Vagina (tissue), 2 donors: ENCODE measurements at regions not wholly inside any gene's neighbourhood (a gene's known extent, or its start where the extent isn't known, plus 50 kb on each side); places are given as distances from the start of the nearest gene placed in this dataset.

Experiments used
- DNase-seq, 2 donors: peaks; one replicate each; pipeline ENCODE4 v3.0.0-alpha.2; 2017; ENCODE audit errors: extremely low spot score in 2 of 2
- H3K27ac ChIP-seq: fragments of 200-600 bp; sonication (generic); one replicate; pipeline ENCODE4 v1.5.1; 2019
- H3K27me3 ChIP-seq: fragments of 200-600 bp; sonication (generic); one replicate; pipeline ENCODE4 v1.5.1; 2019
- H3K36me3 ChIP-seq, 2 donors: fragments of 200-600 bp; sonication (generic); one replicate each; pipeline ENCODE4 v1.5.1; 2017 to 2019
- H3K4me1 ChIP-seq: fragments of 200-600 bp; sonication (generic); one replicate; pipeline ENCODE4 v1.5.1; 2019
- H3K4me3 ChIP-seq, 2 donors: fragments of 200-600 bp; sonication (generic); 1 replicate in 1 of 2; 2 replicates in 1 of 2; pipeline ENCODE4 v1.5.1; 2016 to 2019
- H3K9me3 ChIP-seq: fragments of 200-600 bp; sonication (generic); one replicate; pipeline ENCODE4 v1.5.1; 2019
- CTCF ChIP-seq, 3 experiments: fragments of 450-650 bp in 2 of 3; fragments of 200-600 bp in 1 of 3; sonication (generic) in 1 of 3; IDR thresholded peaks; one replicate each; pipeline ENCODE4 v1.5.1; 2017 to 2019; ENCODE audit warnings: antibody characterized with exemption in 3 of 3, mild to moderate bottlenecking in 2 of 3, moderate library complexity in 2 of 3
- POLR2A ChIP-seq, 2 donors: fragments of 450-650 bp; IDR thresholded peaks; one replicate each; pipeline ENCODE4 v1.6.1; 2017; ENCODE audit warnings: antibody characterized with exemption in 2 of 2, mild to moderate bottlenecking in 2 of 2, moderate library complexity in 2 of 2
- POLR2AphosphoS5 ChIP-seq, 2 donors: sonication (generic); formaldehyde crosslinking; IDR thresholded peaks; one replicate each; pipeline ENCODE4 v1.9.0; 2017; ENCODE audit warnings: antibody characterized with exemption in 2 of 2, mild to moderate bottlenecking in 2 of 2, low read depth in 1 of 2; ENCODE audit not compliant: insufficient read depth in 1 of 2
- intact Hi-C: fragments of 100-400 bp; cut with DNase I; formaldehyde crosslinking; loops from one replicate; pipeline ENCODE4 v1.15.1; 2023

DNA sequence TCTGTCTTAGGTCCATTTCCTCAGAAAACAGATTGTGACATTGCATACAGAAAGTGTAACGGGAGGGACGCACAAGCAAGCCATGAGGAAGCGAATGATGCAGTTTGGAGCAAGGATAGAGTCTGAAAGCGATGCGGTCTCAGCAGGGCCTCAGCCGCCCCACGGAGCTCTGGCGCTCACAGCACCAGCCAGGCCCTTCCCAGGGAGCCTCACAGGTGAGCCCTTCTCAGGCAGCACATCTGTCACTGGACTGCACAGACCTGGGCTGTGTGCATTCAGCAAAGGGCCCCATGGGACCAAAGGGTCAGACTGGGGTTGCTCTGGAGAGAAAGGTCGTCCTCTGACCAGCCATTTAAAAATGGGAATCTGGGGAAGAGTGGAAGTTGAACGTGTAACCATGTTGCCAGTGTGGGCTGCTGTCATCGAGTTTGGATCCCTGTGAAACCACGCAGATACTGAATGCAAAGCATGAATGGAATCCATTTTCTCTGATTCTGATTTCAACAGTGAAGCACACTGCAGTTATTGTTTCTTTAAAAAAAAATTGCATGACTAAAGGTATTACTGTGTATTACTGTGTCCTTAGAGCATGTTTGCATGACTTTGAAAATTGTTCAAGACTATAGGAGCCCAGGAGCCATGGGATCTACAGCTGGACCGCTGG lies 350.0 kb upstream of the AKR1E2 start:
- no peak for DNase-seq
- no peaks in the 10 kb centered on the region for H3K4me1 ChIP-seq
- intact Hi-C loops = no loop called here
- H3K4me3 ChIP-seq = no peak overlapping the region
- H3K27ac ChIP-seq = no peak overlapping the region
- no peaks in the 10 kb centered on the region for H3K27me3 ChIP-seq
- TF ChIP-seq POLR2A (IDR thresholded peaks at IDR 0.05) (no peak), CTCF (IDR thresholded peaks at IDR 0.05) (no peak), POLR2AphosphoS5 (IDR thresholded peaks at IDR 0.05; ENCODE audit: insufficient read depth in 1 of 2, low read depth in 1 of 2) (no peak)
- H3K9me3 ChIP-seq = no peaks in the 10 kb centered on the region
- H3K36me3 ChIP-seq = no peaks in the 10 kb centered on the region

DNA sequence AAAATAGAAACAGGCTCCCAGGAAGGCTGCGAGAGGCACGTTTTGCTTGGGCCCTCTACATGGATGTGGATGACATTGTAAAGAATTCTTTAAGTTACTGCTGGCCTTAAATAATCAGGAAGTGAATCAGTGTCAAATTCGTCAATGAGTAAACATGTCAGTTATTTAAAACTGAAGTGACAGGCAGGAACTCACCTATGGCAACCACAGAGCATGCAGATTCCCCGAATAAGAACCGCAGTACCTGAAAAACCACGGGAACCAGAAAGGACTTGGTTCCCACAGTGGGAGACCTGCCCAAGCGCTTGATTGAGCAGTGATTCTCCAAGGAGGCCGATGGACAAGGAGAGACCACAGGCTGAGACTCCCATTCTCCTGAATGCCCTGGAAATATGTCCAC lies 351.2 kb upstream of the AKR1E2 start:
- H3K27ac ChIP-seq = no peak overlapping the region
- intact Hi-C loops = no loop called here
- H3K4me1 ChIP-seq = no peaks in the 10 kb centered on the region
- DNase-seq = no peak
- no peaks in the 10 kb centered on the region for H3K27me3 ChIP-seq
- H3K9me3 ChIP-seq = no peaks in the 10 kb centered on the region
- H3K36me3 ChIP-seq = no peaks in the 10 kb centered on the region
- no peak overlapping the region for H3K4me3 ChIP-seq
- TF ChIP-seq POLR2A (IDR thresholded peaks at IDR 0.05) (no peak), POLR2AphosphoS5 (IDR thresholded peaks at IDR 0.05; ENCODE audit: insufficient read depth in 1 of 2, low read depth in 1 of 2) (no peak), CTCF (IDR thresholded peaks at IDR 0.05) (no peak)

DNA sequence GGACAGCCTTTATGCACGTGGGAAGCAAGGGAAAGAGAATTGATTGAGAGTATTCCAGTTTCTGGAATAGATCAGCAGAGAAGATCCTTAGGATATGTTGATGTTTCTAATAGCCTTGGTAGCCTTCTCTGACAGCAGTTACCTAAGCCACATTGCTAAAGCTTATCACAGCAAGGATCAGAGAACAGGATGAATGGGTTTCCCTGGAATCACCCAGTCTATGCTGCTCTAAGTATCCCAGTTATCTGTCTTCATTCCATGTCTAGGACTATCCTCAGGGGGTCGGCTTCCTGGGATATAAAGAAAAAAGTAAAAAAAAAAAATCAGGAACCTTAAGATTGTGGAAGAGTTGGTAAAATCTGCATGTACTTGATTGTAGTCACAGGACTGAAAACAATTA lies 352.0 kb upstream of the AKR1E2 start:
- no peaks in the 10 kb centered on the region for H3K36me3 ChIP-seq
- DNase-seq = no peak
- no peaks in the 10 kb centered on the region for H3K27me3 ChIP-seq
- TF ChIP-seq POLR2AphosphoS5 (IDR thresholded peaks at IDR 0.05; ENCODE audit: insufficient read depth in 1 of 2, low read depth in 1 of 2) (no peak), CTCF (IDR thresholded peaks at IDR 0.05) (no peak), POLR2A (IDR thresholded peaks at IDR 0.05) (no peak)
- no peaks in the 10 kb centered on the region for H3K4me1 ChIP-seq
- H3K9me3 ChIP-seq = no peaks in the 10 kb centered on the region
- intact Hi-C loops = no loop called here
- H3K4me3 ChIP-seq = no peak overlapping the region
- H3K27ac ChIP-seq = no peak overlapping the region

GRCh38 chr10:4472190-4472904 lies 353.7 kb upstream of the AKR1E2 start:
- DNase-seq = no peak
- H3K4me1 ChIP-seq = no peaks in the 10 kb centered on the region
- no peaks in the 10 kb centered on the region for H3K27me3 ChIP-seq
- H3K4me3 ChIP-seq = no peak overlapping the region
- TF ChIP-seq POLR2A (IDR thresholded peaks at IDR 0.05) (no peak), POLR2AphosphoS5 (IDR thresholded peaks at IDR 0.05; ENCODE audit: insufficient read depth in 1 of 2, low read depth in 1 of 2) (no peak), CTCF (IDR thresholded peaks at IDR 0.05) (no peak)
- no peak overlapping the region for H3K27ac ChIP-seq
- H3K9me3 ChIP-seq = no peaks in the 10 kb centered on the region
- intact Hi-C loops = no loop called here
- no peaks in the 10 kb centered on the region for H3K36me3 ChIP-seq

DNA sequence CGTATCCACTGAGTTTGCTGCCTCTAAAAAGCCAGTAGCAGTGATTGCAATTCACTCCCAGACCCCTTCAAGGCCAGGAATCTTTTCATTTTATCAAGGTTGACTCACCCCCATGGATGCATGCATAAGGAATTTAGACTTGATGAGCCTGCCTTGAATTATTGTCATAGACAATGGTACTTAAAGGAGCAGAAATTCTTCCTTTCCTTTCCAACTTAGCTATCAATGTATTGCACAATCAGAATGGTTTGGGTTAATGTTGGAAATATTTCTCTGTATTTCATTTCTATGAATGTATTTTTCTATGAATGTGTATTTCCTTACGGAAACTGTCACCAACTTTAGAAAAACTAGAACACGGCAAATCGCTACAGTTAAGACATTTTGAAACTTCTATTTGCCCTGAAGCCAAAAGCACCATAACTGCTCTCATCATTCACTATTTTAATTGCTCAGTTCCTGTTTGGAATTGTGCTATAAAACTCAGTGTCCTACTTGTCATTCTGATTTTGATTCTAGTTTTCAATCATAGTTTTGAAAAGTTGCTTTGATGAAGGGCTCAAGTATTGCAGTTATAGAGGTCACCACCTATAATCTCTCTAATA lies 355.7 kb upstream of the AKR1E2 start:
- Histone ChIP-seq H3K4me3 (no peak overlapping the region), H3K4me1 (no peaks in the 10 kb centered on the region), H3K27me3 (no peaks in the 10 kb centered on the region), H3K9me3 (no peaks in the 10 kb centered on the region), H3K36me3 (no peaks in the 10 kb centered on the region), H3K27ac (no peak overlapping the region)
- intact Hi-C loops = no loop called here
- no peak for DNase-seq
- TF ChIP-seq POLR2A (IDR thresholded peaks at IDR 0.05) (no peak), CTCF (IDR thresholded peaks at IDR 0.05) (no peak), POLR2AphosphoS5 (IDR thresholded peaks at IDR 0.05; ENCODE audit: insufficient read depth in 1 of 2, low read depth in 1 of 2) (no peak)
